SKM-1 treated with dmso at 0.1 percent for 144 hours (cell line): ENCODE measurements at regions not wholly inside any gene's neighbourhood (a gene's known extent, or its start where the extent isn't known, plus 50 kb on each side); places are given as distances from the start of the nearest gene placed in this dataset.

Experiments
- DNase-seq: peaks from one replicate; lab custom pipeline; 2025; ENCODE audit not compliant: unreplicated experiment; lab: John Stamatoyannopoulos, UW

DNA sequence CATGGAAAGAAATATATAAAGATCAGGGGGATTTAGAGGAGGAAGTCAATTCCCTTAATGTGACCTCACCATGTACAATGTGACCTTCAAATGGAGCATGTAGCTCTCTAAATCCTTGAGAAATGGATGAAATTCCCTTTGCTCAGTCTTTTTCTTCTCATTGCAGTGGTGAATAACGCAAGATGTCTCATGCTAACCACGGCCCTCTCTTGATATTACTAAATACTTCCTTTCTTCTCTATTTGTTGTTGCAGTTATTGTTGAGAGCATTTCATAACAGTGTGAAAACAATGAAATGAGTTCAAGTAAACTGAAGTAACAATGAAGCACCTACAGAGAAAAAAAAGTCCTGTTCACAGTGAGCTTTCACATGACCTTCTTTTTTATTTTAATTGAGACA, 55.6 kb downstream of the ZNF281 start:
- DNase-seq, result peak; percentile 91

DNA sequence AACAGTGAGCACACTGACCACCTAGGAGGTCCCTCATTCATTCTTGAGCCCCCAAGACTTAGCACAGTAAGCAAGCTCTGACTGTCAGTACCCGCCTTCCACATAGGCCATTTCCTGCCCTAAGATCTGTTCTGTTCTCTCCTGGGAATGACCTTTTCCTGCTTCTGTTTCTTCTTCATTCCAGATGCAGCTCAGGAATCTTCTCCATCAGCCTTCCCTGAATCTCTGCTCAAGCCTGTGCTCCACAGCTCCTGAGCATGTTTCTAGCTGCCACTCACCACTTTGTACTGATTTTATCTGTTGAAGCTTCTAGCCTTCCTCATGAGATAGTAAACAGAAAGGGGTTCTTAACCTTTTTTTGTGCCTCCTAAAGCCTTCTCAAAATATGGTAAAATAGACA, 56.6 kb downstream of the ZNF281 start:
- no peak for DNase-seq

DNA sequence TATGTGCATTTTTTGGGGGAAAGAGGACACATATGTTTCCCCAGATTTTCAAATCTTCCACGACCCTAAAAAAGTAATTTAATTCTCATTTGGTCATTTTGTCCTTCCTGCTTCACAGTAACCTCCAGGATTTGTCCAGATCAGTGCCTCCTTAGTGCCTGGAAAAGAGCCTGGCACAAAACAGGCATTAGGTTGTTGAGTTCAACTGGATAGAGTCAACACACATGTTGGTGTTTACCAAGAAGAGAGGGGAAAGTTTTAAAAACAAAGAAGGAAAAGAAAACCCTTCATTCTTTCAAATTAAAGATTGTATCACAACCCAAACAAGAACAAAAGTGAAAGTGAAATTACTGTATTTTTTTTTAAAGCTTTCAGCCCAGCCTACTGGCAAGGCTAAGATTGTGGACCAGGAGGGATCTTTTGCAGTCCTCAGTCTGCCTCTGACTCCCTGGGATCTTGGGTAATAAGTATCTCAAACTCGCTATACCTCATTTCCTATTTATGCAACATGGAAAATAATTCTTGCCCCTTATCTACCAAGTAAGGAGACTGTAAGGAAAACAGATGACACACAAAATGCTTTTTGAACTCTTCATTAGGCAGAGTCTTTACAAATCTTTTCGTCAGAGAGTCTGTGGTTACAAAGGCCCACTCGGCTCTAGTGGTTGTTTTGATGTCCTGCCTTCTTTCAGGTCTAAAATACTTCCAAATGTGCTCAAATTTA, 57.8 kb downstream of the ZNF281 start:
- DNase-seq, result peak; percentile 55

DNA sequence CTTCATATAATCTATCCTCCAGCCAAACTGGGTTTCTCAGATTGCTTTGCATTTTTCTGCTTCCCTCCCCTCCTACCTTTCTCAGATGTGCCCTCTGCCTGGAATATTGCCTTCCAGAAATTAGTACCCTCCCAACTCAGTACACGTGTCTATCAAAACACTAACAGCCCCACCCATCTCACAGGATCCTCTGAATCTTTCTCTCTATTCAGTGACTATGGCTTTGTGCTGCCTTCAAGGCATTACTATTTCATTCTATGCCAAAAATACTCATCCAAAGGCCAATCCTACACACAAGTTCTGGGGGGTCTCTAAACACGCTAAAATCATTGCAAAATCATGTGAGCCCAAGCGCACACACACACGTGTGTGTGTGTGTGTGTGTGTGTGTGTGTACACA, 58.4 kb downstream of the ZNF281 start:
- no peak for DNase-seq

DNA sequence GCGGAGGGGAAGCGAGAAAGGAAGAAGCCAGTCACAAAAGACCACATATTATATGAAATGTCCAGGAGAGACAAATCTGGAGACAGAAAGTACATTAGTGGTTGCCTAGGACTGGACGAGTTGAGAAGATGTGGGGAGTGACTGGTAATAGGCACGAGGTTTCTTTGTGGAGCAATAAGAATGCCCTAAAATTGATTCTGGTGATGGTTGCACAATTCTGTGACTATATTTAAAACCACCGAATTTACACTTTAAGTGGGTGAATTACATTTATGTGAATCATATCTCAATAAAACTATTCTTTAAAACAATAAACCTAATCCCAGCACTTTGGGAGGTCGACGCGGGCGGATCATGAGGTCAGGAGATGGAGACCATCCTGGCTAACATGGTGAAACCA, 63.1 kb downstream of the ZNF281 start:
- no peak for DNase-seq

DNA sequence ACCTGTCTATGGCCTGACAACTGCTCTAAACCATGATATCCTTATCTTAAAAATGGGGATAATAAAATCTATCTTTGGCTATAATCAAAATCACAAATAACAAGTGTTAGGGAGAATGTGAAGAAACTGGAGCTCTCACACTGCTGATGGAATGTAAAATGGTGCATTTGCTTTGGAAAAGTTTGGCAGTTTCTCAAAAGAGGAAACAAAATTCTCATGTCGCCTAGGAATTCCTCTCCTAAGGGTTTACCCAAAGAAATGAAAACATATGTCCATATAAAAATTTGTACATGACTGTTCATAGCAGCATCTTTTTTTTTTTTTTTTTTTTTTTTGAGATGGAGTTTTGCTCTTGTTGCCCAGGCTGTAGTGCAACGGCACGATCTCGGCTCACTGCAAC, 64.3 kb downstream of the ZNF281 start:
- no peak for DNase-seq

DNA sequence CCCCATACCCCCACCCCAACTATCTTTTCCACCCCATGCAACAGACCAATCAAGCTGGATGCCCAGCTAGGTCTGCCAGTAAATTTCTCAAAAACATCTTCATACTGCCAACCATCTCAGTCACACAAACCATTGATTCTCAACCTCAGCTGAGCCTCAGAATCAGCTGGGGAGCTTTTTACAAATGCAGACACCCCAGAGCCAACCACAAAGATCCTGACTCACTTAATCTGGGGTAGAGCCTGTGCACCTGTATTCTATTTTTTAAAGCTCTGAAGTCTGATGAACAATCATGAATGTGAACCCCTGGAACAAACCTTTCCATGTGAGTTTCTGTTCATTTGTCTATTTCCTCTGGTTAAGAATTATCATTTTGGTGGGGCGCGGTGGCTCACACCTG, 66.0 kb downstream of the ZNF281 start:
- no peak for DNase-seq

DNA sequence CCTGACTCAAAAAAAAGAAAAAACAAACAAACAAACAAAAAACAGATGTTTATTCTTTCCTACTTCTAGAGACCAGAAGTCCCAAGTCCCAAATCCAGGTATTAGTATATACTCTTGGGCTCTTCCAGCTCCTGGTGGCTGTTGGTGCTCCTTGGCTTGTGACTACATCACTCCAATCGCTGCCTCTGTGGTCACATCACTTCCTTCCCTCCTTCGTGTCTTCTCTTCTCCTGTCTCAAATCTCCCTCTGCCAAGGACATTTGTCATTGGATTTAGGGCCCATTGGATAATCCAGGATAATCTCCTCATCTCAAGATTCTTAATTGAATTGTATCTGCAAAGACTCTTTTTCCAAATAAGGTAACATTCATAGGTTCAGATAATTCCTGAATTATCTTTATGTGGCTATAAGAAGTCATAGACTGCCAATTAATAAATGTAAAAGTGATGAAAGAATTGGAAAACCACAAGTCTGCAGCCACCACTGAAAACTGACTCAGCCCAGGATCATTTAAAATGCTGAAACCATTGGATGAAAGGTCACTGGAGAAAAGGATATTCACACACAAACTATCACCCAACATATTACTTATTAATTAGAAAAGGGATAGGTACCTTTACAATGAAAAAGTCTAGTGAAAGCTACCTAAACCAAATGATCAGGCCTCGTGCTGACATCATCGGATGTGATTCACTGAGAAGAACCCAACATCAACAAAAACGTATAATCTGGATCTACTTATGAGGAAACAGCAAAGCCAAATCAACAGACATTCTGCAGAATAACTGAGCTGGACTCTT, 67.1 kb downstream of the ZNF281 start:
- no peak for DNase-seq

DNA sequence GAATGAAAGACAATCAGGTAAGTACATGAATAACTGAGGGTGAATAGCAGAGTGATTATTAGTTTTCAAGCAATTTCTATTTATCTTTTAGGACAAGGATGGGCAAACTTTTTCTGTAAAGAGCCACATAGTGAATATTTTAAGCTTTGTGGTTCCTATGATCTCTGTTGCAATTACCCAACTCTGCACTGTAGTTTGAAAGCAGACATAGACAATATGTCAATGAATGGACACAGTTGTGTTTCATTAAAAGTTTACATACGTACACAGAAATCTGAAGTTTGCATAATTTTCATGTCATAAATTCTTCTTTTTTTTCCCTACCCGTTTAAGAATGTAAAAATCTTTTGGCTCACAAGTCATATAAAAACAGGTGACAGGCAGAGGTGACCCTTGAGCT, 71.4 kb downstream of the ZNF281 start:
- no peak for DNase-seq

DNA sequence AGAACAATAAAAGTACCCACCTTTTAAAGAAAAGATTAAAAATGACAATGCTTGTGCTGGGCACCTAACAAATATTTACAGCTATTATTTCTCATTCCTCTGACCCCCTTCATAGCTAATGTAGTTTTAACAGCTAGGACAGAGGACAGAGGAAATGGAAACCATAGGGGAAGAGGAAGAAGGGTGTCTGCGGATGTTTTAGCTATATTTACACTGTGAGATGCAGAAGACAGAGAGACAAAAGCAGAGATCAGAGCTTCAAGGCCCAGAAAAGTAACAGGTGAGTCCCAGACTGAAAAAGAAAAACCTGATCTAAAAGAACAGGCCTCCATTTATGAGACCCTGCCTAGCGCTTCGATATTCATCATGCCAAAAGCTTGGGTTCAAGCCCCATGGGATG, 72.0 kb downstream of the ZNF281 start:
- DNase-seq, result peak; percentile 31

DNA sequence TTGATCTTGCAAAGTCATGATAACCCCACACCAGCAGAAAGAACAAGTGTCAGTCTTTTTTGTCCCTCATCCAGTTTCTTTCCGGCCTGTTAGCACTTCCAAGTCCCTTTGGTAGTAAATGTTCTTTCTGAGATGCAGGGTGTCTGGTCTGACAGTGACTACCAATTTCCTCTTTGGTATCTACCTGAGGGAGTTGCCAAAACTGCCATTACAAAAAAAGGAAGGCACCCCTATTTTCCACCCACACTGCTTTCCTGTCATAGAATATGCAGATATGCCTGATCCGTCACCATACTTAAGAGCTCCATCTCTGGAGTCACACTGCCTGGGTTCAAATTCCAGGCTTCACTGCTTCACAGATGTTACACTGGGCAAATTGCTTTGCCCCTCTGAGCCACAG, 72.4 kb downstream of the ZNF281 start:
- DNase-seq, result no peak

DNA sequence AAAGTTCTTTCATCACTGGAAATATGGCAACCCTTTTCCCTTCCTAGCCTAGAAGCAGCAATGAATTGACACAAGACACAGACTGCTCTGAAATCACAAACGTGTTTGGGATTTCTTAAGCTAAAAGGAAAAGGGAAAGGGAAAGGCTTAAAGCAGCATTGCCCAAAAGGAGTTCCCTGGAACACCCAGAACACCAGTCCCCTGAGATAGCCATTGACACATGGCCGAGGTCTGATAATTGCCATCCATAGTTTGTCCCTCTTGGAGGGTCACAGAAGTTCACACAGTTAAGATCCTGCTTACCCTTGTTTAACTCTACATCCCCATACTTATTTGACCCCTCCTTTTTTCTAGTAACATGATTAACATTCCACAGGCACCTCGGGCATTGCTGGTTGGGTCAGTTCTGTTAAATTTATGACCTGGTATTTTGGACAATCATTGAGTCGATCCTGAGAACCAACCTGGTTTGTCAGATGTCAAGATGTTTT, 72.9 kb downstream of the ZNF281 start:
- no peak for DNase-seq

DNA sequence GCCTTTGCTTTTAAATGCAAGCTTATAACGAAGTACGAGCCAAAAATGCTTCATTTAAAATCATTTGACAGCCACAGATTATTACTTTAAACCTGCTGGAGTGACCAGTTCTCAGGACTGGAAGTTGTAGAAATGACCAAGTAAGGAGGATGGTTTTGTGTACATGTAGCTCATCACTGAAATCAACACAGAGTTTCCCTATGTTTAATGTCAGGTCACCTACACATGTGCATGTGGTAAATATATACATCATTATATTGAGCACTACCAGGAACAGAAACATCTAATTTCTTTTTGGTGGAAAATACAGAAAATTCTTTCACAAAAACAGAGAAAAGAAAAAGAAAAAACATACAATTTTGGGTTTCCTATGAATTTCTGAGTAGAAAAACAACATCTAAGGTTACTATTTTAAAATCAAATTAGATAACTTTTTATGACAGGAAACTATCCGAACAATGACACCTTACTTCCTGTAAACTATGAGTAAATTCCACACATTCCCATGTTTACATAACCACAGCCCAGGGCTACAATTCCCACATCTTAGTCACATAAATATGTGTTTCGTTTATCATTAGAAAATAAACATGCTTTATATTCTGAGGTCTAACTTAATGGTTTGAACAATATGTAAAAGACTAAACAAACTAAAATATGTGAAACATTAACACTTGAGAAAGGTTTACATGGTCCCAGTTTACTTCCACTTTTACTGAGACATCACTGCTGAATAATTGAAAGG, 73.6 kb downstream of the ZNF281 start:
- DNase-seq, result no peak

DNA sequence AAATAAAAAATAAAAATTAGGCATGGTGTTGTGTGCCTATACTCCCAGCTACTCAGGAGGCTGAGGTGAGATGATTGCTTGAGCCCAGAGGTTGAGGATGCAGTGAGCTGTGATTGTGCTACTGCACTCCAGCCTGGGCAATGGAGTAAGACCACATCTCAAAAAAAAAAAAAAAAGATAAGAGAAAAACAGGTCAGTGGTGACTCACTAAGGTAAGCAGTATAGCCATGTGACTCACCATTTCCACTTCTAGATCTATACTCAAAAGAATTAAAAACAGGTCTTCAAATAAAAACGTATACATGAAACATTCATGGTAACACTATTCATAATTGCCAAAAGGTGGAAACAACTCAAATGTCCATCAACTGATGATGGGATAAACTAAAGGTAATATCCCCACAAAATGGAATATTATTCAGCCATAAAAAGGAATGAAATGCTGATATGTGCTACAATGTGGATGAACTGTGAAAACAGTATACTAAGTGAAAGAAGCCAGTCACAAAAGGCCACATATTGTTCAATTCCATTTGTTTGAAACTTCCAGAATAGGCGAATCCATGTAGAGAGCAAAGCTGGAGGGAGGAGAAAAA, 75.1 kb downstream of the ZNF281 start:
- DNase-seq, result no peak

DNA sequence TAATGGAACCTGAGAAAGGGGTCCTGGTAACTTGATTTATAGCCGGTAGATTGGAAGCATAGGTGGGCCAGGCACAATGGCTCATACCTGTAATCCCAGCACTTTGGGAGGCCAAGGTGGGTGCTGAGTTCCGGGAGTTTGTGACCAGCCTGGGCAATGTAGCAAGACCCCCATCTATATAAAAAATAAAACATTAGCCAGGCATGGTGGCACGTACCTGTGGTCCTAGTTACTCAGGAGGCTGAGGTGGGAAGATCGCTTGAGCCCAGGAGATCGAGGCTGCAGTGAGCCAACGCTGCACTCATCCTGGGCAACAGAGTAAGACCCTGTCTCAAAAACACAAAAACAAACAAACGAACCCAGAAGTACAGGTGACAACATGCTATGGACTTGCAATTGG, 76.5 kb downstream of the ZNF281 start:
- DNase-seq, result no peak

DNA sequence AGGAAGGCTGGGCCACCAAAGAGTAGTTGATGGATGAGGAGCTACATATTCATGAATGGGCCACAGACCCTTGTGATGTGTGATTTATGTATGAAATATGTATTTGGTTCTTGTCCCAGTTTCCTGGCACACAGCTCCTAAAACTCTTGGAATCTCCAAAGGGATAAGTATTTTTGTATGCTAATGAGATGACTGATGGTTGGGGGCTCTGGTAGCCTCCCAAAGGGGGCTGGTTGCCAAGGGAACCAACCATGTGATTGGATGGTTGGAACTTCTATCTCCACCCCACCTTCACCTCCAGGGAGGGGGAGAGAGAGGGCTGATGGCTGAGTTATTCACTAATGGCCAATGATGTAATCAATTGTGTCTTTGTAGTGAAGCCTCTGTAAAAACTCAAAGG, 77.1 kb downstream of the ZNF281 start:
- no peak for DNase-seq

DNA sequence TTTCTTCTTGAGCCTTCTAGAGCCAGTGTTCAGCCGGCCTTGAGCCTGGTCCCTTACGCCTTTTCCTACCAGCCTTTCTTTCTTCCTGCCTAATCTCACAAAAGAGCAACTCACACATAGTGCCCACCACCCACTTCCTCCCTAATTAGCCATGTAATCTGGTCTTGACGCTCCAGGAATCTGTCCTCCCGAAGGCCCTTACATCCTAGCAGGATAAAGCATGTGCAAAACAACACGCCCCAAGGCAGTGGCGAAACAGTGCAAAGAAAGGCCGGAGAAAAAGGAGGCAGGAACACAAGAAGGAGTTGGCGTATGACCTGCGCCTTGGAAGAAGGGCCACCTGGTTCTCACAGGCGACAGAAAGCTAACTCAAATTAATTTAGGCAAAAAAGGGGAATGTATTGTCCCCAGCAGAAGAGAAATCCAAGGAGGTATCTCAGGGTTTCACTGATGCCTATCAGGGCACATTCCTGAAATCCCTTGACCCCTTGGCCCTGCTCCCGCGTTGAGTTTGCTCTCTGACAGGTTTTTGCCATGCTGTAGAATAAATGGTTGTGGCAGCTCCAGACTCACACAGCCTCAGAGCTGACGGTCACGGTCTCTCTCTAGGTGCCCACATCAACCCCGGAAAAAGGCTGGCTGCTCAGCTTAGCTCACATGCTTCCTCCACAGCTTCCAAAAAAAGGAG, 79.0 kb downstream of the ZNF281 start:
- no peak for DNase-seq

DNA sequence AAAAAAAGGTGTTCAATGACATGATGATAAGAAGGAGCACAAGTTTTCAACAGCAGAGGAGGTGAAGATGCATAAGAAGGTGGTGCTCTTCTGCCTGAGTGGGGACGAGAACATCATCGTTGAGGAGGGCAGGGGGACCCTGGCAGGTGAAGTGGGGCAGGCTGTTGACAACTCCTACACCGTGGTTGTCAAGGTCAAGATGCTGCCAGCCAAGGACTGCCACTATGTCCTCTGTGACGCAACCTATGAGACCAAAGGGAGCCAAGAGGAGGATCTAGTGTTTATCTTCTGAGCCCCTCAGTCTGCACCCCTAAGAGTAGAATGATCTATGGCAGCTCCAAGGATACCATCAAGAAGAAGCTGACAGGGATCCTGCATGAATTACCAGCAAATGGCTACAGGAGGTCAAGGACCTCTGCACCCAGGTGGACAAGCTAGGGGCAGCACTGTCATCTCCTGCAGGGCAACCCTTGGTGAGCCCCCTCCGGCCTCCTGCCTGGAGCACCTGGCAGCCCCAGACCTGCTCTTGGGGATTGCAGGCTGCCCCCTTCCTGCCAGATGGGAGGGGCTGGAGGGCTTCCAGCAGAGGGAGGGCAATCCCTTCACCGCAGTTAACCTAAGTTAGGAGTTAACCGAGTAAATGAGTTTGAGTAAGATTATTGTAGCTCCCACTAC, 80.5 kb downstream of the ZNF281 start:
- DNase-seq, result no peak

DNA sequence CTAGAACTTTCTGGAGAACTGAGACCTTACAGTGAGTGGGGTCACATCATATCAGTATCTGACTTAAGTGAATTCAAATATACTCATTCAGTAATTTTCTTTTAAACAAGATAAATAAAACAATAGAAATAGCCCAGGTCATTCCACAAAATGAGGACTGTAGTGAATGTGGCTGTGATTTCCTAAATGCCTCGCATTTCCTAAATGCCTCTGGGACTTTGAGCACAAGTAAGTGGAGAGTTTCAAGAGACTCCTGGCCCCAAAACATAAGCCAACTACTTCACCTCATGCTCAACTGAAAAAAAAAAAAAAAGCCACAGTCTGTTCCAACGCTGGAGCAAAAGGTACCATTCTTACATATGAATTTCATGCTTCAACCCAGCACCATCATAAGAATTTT, 81.5 kb downstream of the ZNF281 start:
- no peak for DNase-seq

DNA sequence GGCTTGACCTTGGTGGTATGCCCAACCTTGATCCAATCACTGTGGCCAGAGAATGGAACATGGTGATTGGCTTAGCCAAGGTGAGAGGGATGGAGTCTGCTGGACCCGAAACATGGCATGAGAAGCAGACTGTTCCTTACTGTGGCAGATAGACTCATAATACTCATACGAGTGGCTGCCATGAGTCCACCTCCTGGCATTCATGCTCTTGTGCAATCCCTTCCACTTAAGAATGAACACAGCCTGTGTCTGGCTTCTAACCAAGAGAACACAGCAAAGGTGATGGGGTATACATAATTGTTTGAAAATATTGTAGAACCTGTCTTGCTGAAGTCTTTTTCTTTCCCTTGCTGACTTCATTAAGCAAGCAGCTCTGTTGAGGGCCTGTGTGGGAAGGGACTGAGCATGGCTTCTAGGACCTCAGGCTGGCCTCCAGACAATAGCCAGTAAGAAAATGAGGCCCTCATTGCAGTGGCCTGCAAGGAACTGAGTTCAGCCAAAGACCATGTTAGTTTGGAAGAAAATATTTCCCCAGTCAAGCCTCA, 85.9 kb downstream of the ZNF281 start:
- no peak for DNase-seq
